Ramos (cell line): ENCODE measurements at regions not wholly inside any gene's neighbourhood (a gene's known extent, or its start where the extent isn't known, plus 50 kb on each side); places are given as distances from the start of the nearest gene placed in this dataset.

ENCODE experiments used
- in situ Hi-C: fragments of 300-500 bp; cut with MboI; formaldehyde crosslinking; loops from one replicate; pipeline ENCODE4 v1.14.3; 2022; ENCODE audit warnings: low sequenced_read_pairs; ENCODE audit not compliant: unreplicated experiment

DNA sequence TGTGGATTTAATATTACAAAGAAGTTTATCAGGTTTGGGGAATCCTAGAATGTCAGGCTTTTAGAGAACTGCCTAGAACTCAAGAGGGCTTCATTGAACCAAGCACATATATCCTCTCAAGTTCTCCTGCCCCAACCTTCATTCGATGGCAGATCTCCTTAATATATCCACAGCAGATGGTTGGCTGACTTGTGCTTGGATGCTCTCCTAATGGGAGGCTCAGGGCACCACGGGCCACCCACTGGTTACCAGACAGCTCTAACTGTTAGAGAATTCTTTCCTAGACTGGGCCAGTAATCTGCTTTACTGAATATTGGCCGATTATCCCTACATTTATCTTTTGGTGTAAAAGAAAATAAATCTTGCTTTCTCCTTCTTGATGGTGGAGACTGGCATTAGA, 87.2 kb upstream of the ATP8B1 start:
- in situ Hi-C loops = loop anchor here (25.0 kb wide), 1 partner anchor 222 kb away; no protein-coding TSS in a partner anchor

- in situ Hi-C loops = loop anchor here (25.0 kb wide), 1 partner anchor 222 kb away; no protein-coding TSS in a partner anchor
Measured at GRCh38 chr18:57889841-57890240, 86.7 kb upstream of the ATP8B1 start.

DNA sequence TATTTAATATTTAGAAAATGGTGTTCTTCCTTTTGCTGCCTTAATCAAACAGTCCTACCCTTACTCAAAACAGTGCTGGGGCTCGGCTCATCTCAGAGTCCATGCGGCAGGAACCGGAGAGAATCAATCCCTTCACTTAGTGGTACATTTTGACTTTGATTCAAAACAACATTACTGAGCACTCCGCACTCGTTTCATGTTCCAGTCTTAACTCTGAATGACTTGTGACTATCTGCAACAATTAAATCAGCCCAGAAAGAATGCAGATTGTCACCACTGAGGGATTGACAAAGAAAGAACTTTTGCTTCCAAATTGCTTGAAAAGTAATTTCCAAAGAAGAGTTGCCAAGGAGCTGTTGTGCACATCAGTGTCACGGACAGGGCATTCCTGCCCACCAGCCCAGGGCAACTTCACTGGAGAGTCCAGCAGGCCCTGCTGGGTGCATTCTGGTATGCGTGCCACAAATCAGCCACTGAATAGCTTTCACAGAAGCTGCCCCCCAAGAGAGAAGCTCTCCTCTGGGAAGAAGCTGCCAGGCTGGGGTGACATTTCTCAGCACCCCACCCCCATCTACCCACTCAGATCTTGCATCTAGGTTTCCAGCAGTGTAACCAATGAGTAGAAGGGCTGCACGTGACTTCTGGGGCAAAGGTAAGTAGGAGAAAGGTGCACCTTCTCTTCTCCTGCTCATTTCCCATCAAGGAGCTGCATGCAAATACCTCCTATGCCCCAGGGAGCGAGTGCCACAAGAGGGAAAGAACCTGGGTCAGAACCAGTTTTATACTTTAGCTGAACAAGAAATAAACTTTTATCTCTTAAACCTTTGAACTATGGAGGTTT, 84.6 kb upstream of the ATP8B1 start:
- in situ Hi-C loops = loop anchor here (25.0 kb wide), 1 partner anchor 225 kb away; no protein-coding TSS in a partner anchor

GRCh38 chr18:57885931-57886330, 82.8 kb upstream of the ATP8B1 start:
- in situ Hi-C loops = loop anchor here (25.0 kb wide), 1 partner anchor 226 kb away; no protein-coding TSS in a partner anchor

DNA sequence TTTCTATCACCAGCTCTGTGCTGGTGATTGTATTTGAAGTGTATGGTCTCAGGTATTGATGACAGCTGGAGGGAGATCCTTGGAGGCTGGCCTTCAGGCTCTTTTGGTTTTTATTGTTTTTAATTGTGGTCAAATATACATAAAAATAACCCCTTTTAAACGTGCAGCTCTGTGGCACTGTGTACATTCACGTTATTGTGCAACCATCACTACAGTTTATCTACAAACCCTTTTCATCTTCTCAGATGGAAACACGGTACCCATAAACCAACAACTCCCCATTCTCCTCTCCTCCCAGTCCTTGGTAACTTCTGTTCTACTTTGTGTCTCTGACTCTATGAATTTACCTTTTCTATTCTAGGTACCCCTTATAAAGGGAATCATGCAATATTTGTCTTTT, 79.3 kb upstream of the ATP8B1 start:
- in situ Hi-C loops = loop anchor here (25.0 kb wide), 1 partner anchor 230 kb away; no protein-coding TSS in a partner anchor

GRCh38 chr18:57881818-57882413, 78.8 kb upstream of the ATP8B1 start:
- in situ Hi-C loops = loop anchor here (25.0 kb wide), 1 partner anchor 230 kb away; no protein-coding TSS in a partner anchor

DNA sequence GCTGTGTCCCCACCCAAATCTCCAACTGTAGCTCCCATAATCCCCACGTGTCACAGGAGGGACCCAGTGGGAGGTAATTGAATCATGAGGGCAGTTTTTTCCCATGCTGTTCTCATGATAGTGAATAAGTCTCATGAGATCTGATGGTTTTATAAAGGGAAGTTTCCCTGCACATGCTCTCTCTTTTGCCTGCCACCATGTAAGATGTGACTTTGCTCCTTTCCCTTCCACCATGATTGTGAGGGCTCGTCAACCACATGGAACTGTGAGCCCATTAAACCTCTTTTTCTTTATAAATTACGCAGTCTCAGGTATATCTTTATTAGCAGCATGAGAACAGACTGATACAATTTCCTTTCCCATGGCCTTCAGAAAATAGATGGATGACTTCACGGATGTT, 76.8 kb upstream of the ATP8B1 start:
- in situ Hi-C loops = loop anchor here (25.0 kb wide), 1 partner anchor 232 kb away; no protein-coding TSS in a partner anchor

- in situ Hi-C loops = no loop called here
Measured at GRCh38 chr18:57869221-57869620, 66.1 kb upstream of the ATP8B1 start.

DNA sequence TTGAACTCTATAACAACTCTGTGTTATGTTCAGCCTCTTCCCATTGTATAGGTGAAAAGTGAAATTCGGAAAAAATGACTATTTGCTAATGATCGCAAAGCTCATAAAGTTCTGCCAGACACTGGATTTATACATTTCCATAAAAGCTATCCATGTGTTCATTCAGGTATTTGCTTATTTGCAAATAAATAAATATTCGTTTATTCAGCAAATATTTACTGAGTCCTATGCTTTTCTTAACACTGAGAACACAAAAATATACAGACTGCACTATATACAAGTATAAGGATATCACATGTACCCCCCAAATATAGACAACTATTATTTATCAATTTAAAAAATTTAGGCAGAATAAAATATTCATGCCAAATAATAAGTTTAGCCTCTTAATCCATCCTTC, 63.2 kb upstream of the ATP8B1 start:
- in situ Hi-C loops = no loop called here

GRCh38 chr18:57864615-57865121, 61.6 kb upstream of the ATP8B1 start:
- in situ Hi-C loops = no loop called here

GRCh38 chr18:57863706-57864105, 60.6 kb upstream of the ATP8B1 start:
- in situ Hi-C loops = no loop called here

GRCh38 chr18:57859314-57859713, 56.2 kb upstream of the ATP8B1 start:
- in situ Hi-C loops = no loop called here

DNA sequence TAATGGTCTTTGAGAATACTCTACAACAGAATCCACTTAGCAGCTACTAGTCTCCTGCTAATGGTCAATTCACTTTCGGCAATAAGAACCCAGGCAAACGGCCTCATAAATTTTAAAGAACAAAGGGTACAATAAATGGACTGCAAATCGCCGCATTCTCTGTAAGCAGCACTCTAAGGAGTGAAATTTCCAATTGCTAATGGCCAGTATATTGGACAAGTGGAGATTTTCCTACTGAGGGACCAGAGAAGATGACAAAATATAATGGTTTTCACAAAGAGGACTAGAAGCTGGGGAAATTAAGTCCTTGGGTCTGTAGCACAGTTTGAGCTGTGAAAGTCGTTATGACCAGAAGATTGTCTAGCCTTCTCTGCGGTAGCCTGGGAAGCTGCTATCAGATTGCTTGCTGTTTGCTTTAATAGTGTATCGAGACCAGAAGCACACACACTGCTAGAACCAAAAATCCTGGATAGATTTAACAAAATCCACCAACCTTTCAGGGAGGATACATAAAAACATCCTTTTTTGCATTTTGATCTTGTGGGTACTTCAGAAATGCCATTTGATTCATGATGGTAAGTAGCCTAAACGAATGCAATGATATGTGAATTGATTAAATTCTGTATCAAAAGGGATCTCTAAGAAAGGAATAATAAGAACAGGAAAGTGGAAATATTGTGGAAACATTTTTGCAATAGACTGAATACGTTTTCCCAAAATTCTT, 53.6 kb upstream of the ATP8B1 start:
- in situ Hi-C loops = no loop called here

- in situ Hi-C loops = no loop called here
Measured at GRCh38 chr18:57856128-57856527, 53.0 kb upstream of the ATP8B1 start.

DNA sequence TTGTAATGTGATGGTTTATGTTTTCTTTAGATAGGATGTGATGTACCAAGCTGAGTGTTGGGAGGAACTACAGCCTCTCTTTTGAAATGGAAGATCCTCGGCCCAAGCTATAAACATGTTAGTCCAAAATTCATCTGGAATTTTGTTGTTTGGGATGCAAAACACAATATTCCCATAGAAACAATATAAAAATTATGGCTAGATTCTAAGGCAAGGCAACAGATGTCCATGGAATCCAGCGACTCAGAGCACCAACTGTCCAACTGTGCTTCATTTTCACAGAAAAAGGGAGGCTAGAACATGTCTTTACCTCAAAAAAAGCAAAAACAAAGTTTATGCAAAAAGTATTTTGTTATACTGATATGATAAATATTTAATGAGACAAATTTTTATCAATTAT, 52.4 kb upstream of the ATP8B1 start:
- in situ Hi-C loops = no loop called here

GRCh38 chr18:57854726-57855125, 51.6 kb upstream of the ATP8B1 start:
- in situ Hi-C loops = no loop called here

DNA sequence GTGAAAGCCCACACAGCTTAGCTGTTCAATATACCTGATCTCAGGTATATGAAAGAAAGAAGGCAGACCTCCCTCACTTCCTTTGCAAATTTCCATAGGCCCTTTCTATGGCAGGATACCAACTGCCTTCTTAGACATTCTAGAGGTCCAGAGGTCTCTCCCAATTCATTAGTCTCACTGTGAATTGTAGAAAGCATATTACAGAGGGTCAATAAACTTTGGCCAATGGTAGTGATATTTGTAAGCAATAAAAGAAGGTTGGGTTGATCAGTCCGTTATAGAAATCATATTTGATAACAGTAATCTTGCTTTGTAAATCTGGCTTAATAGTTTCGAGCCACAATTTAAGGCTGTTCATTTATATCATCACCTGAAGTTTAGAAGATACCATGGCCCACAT, 50.7 kb upstream of the ATP8B1 start:
- in situ Hi-C loops = no loop called here

GRCh38 chr18:57853133-57853532, 50.0 kb upstream of the ATP8B1 start:
- in situ Hi-C loops = no loop called here
